Inferior parietal cortex (tissue), 1 donor: ENCODE measurements at regions not wholly inside any gene's neighbourhood (a gene's known extent, or its start where the extent isn't known, plus 50 kb on each side); places are given as distances from the start of the nearest gene placed in this dataset.

Source experiments
- DNase-seq: peaks from one replicate; pipeline ENCODE4 v3.0.0-alpha.2; 2016; ENCODE audit errors: extremely low spot score

GRCh38 chr3:31140470-31140869 lies 246.0 kb upstream of the GADL1 start:
- DNase-seq: no peak

- DNase-seq: no peak
These were observed 247.7 kb upstream of the GADL1 start for GRCh38 chr3:31142139-31142538.

DNA sequence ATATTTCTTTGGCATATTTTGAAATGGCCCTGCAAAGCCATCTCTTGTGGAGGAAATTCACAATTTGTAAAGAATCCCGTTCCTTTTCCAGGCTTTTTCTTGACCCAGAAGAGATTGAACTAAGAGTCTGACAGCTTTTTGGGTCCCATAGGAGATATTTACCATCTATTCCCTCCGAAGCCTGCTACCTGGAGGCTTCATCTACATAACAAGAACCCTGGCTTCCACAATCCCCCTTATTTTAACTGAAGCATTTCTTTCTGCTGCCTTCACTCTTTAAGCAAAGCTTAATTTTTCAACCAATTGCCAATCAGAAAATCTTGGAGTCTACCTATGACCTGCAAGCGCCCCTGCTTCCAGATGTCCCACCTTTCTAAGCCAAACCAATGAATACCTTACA lies 248.1 kb upstream of the GADL1 start:
- DNase-seq: no peak

DNA sequence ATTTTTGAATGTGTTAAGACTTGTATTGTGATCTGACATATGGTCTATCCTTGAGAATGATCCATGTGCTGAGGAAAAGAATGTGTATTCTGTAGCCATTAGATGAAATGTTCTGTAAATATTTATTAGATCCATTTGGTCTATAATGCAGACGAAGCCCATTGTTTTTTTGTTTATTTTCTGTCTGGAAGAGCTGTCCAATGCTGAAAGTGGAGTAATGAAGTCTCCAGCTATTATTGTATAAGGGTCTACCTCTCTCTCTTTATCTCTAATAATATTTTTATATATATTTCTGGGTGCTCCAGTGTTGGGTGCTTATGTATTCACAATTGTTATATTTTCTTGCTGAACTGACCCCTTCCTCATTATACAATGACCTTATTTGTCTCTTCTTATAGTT lies 250.6 kb upstream of the GADL1 start:
- DNase-seq: no peak

- DNase-seq: no peak
These were observed 253.1 kb upstream of the GADL1 start for GRCh38 chr3:31147550-31147949.

- no peak for DNase-seq
These were observed 262.7 kb upstream of the GADL1 start for GRCh38 chr3:31157047-31157694.

DNA sequence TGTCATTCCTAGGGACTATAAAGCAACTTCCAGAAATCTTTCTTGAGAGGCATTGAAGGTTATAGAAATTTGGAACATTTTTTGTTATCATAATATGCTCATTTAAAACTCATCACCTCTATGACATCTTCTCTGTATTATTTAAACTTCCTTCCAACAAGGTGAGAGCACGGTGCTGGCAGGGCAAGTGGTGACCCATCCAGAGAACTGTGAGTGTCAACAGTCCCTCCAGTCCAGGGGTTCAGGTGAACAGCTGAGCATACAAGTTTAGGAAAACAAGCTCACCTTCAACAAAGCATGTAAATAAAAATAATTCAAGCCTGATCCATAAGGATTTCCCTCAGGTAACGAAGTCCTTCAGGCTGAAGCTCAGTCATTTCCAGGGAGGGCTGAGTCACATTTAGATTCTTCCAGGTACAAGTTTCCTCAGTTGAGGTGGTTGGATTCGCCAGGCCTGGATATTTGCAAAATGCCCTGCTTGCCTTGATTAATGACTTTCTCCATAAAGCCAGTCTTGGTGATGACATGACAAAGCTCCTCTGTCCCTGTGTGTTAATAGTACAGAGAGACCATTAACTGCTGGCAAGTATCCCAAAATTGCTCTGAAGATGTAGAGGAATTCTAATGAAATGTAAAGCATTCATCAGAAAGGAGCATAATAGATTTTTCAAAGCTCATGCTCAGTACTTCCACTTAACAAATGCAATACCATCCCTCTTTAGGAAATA lies 263.6 kb upstream of the GADL1 start:
- DNase-seq: no peak

GRCh38 chr3:31159331-31160039 lies 265.0 kb upstream of the GADL1 start:
- DNase-seq: no peak

- no peak for DNase-seq
These were observed 267.4 kb upstream of the GADL1 start for GRCh38 chr3:31161889-31162288.

DNA sequence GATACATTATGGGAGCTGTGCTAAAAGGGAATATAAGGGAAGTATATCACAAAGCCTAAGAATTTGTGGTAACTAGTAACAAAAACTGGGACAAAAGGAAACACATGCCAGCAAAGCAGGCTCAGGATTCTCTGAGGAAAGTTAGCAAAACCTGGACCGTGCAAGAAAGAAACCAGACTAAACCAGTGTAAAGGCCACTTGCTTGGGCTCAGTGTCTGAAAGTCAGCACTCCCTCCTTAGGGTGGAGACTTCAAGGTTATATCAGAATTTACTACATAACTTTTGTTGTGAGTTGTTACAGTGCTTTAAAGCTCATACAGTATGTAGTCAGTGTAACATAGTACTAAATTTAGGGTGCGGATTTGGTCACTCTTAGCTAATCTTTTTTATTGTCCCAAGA lies 269.9 kb upstream of the GADL1 start:
- DNase-seq: no peak

DNA sequence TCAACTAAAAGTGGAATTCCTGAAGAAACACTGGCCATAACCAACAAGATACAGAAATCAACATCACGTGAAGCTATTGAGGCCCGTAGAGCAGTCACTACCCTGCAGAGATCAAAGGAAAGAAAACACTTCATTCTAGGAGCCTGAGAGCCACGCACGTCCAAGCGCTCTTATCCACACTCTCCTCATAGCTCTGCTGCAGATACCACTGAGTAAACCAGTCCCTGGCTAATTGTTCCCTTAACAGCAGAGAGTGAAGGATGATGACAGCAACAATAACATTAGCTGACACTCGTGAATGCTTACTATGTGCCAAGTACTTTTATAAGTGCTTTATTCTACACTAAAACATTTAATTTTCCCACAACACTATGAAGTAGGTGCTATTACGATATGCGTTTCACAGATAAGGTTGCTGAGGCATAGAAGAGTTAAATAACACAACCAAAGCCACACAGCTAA lies 271.0 kb upstream of the GADL1 start:
- DNase-seq: no peak

GRCh38 chr3:31166249-31166885 lies 271.9 kb upstream of the GADL1 start:
- no peak for DNase-seq

DNA sequence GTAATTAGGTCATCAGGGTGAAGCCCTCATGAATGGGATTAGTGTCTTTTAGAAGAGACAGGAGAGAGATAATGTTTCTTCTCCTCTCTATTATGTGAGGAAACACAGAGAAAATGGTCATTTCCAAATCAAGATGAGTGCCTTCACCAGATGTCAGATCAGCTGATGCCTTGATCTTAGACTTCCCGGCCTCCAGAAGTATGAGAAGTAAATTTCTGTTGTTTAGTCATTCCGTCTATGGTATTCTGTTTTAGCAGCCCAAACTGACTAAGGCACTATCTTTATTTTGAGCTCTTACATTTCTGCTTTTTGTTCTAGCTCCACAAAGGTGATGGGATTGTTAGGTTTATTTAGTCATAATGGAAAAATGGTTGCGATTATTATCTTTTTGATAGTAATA lies 273.2 kb upstream of the GADL1 start:
- no peak for DNase-seq

- no peak for DNase-seq
These were observed 276.6 kb upstream of the GADL1 start for GRCh38 chr3:31170932-31171670.

DNA sequence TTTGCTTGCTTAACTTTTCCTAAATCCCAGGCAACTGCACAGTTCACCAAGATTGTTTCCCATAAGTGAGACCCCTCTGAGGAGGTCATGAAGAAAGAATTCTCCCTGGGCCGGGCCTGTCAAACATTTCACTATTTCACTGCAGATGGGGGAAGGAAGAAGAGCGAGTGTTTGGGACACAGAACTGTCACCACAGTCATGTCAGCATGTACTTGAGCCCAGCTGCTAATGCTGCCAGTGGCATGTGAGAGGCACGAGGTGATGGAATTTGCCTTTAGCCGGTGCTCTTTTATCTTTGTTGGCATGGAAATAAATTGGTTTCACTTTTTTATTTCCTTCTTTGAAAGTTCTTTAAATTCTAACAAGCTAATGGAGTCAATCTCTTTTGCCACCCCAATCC lies 277.9 kb upstream of the GADL1 start:
- DNase-seq: no peak

- no peak for DNase-seq
These were observed 278.8 kb upstream of the GADL1 start for GRCh38 chr3:31173118-31173718.

DNA sequence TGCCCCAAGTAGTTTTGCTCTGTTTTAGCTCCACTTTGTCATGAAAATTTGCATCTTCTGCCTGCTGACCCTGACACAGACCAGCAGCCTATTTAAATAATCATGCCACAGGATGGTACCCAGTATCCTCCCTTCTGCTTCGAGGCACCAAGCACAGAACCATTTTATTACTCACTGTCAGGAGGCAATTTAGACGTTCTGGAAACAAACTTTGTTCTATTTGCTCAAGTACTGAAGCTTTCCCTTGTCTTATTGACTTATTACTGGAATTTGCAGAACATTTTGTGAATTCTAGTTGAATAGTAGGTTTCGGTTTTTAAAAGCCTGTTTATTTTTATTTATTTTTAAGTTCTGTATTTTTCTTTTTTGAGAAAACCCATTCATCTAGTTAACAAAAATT lies 279.6 kb upstream of the GADL1 start:
- no peak for DNase-seq

GRCh38 chr3:31176045-31176444 lies 281.6 kb upstream of the GADL1 start:
- no peak for DNase-seq

DNA sequence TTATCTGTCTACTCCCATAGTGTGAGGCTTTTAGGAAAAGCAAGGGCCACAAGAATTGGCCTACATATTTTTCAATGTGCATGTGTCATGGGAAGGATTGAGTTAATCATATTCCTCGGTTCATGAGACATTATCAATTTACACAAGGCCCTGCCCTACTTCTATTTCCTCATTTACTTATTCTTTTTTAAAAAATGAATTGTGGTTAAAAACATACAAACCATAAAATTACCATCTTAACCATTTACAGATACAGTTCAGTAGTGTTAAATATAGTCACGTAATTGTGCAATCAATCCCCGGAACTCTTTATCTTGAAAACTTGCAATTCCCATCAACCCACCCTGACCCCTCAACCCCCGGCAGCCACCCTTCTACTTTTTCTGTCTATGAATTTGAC lies 284.0 kb upstream of the GADL1 start:
- DNase-seq: no peak

- no peak for DNase-seq
These were observed 285.3 kb upstream of the GADL1 start for GRCh38 chr3:31179768-31180167.

DNA sequence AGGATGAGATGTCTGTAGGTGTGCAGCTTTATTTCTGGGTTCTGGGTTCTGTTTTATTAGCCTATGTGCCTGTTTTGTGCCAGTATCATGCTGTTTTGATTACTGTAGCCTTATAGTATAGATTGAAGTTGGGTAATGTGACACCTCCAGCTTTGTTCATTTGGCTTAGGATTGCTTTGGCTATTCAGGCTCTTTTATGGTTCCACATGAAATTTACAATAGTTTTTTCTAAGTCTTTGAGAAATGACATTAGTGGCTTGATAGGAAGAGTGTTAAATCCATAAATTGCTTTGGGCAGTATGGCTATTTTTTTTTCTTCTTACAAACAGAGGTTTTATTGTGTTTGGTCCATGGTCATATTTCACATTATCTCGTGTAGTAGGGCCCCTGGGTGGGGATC lies 285.8 kb upstream of the GADL1 start:
- DNase-seq: no peak
